Stimulated activated CD4-positive, alpha-beta T cell treated with anti-CD3 and anti-CD28 coated beads, TNF-alpha, amount 100 ng/mL, for 24 hours (primary cell): ENCODE measurements at regions not wholly inside any gene's neighbourhood (a gene's known extent, or its start where the extent isn't known, plus 50 kb on each side); places are given as distances from the start of the nearest gene placed in this dataset.
"Not testable (repeated sequence)": the region's sequence is repeated elsewhere in the genome, so short reads cannot be mapped to it uniquely, and the experiment has no call there.

ENCODE experiments used
- DNase-seq, 3 experiments: peaks; one replicate each; pipeline ENCODE4 v3.0.0-alpha.2; 2020; ENCODE audit warnings: low read depth in 3 of 3

DNA sequence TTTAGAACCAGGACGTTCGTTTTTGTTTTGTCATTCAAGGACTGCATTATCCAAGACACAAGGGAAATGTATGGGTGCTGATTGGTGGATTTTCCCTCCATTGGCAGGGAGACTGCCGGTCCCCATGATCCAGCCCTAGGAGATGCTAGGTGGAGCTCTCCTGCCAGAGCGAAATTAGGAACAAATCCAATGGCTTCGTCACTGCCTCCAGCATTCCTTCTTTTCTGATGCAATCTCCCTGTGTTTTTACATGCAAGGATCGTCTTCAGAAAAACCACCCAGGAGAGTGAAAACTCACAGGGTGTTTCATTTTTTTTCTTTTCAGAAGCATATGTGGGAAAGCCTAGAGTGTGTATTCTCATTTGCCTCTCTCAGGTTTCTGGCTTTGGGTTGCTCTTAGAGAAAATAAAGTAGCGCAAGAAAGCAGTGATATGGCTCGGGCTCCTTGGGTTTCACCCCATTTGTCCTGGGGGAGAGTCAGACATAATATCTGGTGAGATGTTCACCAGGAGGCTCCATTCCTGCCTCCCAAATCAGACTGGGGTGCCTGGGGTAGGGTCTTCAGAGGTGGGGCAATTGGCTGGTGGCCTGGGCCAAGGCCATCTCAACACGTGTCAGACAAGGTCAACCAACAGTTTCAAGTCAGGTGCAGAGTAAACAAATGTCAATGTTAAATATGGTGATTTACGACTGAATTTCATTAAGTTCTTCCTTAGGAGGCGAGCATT, 450.9 kb upstream of the MKI67 start:
- DNase-seq: no peak

DNA sequence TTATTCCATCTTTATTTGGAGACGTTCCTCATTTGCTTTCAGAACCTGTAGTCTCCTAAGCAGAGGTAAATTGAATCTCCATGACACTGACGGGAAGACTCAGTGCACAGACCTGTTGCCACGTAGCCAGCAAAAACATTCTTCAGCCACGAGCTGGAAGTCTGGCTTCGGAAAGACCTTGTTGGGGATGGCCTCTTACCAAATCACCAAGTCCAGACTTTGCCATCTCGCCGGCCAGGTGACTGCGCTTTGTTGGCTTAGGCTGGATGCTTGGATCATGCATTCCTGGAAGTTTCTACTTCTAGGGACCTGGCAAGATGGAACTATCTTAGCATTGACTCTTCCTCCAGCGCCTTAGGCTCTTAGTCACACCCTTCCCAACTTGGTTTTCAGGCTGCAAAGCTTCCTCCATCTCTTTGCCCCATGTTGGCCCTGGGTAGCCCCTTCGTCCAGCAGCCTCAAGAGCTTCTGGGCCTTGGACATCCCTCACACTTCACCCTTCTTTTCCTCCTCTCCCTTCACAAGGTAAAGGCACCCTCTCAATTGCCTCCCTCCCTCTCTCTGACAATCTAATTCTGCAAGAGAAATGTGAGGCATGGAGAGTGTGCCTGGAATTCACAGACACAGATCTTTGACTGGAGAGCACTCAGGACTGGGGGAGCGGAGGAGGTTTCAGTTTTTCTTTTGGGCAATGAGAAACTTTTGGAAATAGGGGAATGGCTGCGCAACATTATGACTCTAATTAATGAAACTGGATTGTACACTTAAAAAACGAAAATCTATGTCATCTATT, 451.9 kb upstream of the MKI67 start:
- no peak for DNase-seq

DNA sequence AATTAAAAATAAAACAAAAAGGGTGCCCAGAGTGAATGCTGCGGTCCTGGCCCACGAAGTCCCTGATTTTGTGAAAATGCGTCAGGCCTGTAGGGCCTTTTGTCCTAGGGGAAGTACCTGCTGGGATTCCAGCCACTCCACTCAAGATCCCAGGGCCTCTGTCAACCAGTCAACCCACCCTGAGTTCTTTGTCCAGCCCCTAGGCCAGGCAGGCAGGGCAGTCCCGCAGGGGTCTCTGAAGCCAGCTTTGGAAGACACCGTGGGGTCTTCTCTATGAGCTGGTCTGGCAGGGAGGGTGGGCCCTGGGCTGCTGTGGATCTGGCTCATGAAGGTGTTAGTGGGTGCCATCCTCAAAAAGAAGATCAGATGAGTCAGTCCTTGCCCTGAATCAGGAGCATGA, 452.5 kb upstream of the MKI67 start:
- DNase-seq: no peak

DNA sequence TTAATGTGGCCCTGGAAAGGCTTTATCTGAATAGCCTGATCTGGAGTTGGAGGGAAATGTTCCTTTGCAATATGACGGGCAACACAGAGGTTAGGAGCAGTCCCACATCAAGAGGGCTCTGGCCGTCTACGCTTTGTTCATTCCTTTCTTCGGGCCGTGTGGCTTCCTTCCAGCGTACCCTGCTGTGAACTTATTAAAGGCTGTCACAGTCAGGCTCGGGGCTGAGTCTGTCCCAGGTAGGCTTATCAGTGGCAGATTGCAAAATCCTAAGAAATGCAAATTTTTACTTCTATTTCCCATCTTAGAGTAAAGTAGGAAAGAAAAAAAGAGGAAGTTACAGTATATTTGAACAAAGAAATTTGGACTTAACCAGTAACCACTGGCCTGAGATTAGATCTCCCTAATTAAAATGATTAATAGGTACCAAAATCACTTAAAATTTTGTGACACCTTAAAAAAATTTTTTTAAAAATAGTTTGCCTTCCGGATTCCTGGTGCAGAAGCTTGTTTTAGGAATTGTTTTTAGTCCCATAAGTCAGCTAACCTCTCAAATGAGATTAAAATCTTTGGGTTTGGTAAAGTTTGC, 453.1 kb upstream of the MKI67 start:
- DNase-seq: no peak

DNA sequence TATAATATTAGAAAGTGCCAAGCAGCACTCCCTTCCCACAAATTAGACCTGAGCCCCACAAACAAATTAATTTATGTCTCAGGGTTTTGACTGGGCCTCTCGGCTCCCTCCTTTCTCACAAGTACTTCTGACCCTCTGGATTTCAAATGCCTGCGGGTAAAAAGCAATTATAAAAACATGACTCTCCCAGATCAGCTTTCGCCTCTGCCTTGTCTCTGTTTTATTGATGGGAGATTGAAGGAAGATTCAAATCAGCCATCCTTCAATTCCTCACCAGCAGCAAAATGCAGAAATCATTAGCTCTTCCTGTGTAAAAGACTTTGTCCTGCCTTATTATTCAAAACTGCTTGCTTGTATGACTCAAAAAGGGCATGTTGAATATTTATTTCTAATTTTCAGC, 453.7 kb upstream of the MKI67 start:
- DNase-seq: no peak

DNA sequence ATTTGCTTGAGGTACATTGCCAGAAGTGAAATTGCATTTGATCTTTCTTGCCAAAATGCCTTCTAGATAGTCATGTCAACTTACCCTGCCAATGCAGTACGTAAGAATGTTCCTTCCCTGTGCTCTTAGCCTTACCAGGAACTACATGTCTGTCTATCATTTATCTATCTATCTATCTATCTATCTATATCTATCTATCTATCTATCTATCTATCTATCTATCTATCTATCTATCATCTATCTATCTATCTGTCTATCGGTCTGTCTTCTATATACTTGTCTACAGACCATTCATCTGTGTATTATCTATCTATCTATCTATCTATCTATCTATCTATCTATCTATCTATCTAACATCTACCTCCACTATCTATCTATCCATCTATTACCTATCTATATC, 456.9 kb upstream of the MKI67 start:
- not testable (repeated sequence) for DNase-seq

DNA sequence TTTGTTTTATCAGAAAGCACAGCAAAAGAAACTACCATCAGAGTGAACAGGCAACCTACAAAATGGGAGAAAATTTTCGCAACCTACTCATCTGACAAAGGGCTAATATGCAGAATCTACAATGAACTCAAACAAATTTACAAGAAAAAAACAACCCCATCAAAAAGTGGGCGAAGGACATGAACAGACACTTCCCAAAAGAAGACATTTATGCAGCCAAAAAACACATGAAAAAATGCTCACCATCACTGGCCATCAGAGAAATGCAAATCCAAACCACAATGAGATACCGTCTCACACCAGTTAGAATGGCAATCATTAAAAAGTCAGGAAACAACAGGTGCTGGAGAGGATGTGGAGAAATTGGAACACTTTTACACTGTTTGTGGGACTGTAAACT, 460.4 kb upstream of the MKI67 start:
- DNase-seq: not testable (repeated sequence)

DNA sequence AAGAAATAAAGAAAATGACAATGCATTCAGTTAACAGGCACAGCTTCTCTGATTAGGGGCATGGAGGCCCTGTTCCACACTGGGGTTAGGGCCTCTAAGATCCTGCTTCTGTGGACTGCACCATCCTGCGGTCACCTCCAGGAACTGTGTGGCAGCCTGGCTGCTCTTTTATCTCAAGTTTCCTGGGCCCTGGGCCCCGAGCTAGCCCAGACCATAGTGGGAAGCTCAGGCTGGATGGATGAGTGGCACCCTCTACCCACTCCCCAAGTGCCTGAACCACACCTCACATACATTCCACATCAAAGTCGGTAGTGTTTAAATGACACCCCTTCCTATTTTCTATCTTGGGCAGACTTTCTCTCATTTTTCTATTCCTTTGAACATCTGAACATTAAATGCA, 461.5 kb upstream of the MKI67 start:
- DNase-seq: no peak

DNA sequence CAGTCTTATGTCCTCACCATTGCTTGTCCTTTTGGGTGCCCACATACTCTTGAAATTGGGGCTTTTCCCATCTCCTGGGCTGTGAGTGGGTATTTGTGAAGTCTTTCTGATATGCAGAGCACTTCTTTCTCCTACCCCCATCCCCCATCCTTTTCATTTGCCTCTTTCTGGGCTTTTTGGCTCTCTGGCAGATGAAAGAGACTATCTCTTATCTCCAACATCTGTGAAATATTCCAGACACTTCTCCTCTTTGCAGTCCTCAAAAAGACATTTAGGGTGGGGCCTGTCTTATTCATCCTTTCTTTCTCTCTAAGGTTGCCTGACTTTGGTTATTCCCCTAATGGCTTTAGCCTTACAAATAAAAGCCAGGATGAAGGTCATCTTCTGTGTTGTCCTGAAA, 462.2 kb upstream of the MKI67 start:
- DNase-seq: no peak

DNA sequence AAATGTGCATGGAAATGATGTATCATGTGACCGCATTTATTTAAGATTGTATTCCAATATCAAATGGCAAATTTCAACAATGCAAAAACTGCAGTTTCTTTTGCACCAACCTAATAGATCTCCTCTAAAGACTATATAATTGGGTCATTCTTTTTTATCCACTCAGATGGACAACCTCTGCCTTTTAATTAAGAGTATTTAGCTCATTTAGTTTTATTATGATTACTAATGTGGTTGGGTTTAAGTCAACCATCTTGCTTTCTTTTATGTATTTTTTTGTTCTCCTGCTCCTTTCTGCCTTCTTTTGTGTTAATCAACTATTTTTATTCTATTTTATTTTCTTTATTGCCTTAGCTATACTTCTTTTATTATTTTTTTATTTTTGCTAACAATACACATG, 468.5 kb upstream of the MKI67 start:
- DNase-seq: no peak

DNA sequence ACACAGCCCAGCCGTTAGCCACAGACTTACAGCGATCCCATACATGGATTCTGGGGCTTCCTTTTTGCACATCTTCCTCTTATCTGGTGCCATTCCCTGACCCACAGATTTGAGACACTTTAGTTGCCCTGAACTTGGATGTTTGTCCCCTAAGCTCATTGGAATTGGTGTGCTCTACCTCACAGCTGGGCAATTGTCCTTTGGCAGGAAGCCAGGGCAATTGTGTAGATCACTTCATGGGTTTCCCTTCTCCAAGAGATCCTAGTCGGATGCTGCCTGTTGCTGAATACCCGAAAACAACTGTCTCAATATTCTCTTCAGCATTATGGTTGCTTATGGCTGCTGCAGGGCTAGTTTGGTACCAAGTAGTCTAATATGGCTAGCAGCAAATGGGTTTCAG, 470.7 kb upstream of the MKI67 start:
- no peak for DNase-seq

DNA sequence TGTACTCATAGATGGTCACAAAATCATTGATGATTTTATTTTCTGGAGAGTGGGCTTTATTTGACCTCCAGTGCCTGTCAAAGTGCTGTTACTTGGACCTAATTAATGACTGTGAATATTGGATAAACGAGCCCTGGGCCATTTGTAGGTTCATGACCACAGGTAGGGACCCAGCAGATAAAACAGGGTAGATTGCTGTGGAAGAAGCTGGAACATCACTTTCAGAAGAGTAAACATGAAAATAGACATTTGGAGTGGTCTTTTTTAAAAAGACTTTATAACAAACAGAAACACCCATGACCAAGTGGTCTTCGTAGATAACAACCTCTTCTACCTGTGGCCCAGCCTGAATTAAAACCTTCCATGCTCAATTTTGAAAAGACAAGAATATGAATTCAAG, 472.8 kb upstream of the MKI67 start:
- DNase-seq: no peak

DNA sequence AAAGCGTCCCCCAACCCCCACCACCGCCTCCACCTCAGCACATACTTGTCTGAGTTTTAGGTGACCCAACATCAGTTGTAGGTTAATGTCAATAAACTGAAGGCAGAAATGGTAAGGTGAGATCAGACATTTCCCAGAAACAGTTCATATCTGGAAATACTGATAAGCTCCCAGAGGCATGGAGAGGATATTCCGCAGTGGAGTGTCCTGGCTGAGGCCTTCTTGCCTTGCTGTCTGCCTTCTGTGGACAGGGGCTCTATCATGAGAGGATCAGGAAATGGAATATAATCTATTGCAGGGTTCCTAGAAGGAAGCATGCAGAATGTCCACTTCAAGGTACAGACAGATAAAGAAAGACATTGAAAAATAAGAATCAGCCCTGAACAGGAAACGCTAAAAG, 473.3 kb upstream of the MKI67 start:
- no peak for DNase-seq

DNA sequence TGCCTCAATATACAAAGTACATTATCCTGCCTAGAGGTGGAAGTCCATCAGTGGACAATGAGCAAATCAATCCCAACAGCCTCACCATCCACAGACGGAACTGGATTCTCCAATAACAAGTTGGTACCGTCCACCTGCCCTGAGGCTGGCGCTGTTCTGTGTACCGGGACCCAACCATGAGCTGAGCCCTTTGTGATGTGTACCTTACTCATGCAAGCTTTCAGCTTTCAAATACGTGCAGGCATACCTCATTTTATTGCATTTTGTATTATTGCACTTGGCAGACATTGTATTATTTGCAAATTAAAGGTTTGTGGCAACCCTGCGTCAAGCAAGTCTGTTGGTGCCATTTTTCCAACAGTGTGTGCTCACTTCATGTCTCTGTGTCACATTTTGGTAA, 476.0 kb upstream of the MKI67 start:
- no peak for DNase-seq

DNA sequence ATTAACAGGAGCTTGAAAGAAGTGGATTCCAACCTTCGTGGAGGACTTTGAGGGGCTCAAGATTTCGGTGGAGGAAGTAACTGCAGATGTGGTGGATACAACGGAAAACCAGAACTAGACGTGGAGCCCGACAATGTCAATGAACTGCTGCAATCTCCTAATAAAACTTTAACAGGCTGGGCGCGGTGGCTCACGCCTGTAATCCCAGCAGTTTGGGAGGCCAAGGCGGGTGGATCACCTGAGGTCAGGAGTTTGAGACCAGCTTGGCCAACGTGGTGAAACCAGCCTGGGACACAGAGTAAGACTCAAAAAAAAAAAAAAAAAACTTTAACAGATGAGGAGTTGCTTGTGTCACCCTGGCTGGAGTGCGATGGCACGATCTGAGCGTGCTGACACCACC, 477.8 kb upstream of the MKI67 start:
- DNase-seq: no peak

DNA sequence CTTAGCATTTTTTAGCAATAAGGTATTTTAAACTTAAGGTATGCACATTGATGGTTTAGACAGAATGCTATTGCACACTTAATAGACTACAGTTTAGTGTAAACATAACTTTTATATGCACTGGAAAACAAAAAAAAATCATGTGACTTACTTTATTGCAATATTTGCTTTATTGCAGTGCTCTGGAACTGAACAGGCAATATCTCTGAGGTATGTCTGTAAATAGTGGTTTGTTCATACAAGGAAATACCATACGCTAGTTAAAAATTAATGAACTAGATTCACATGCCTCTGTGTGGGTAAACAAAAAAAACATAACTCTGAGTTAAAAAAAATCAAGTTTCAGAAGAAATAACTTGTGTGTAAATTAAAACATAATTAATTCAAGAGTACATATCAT, 479.0 kb upstream of the MKI67 start:
- no peak for DNase-seq

DNA sequence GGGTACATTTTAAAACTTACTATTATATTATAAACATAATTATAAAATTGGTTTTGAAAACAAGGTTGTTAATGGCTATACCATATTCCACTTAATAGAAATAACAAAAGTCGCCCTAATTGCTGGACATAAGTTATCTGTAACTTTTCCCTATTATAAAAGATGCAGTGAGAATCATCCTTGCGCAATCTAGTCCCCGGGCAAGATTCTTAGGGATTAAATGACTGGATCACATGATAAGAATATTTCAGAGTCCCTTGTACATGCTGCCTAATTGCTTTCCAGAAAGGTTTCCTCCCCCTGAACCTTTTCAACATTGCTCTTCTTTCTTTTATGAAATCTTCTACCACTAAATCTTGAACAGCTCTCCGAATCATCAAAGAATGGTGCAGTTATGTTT, 479.8 kb upstream of the MKI67 start:
- DNase-seq: no peak

DNA sequence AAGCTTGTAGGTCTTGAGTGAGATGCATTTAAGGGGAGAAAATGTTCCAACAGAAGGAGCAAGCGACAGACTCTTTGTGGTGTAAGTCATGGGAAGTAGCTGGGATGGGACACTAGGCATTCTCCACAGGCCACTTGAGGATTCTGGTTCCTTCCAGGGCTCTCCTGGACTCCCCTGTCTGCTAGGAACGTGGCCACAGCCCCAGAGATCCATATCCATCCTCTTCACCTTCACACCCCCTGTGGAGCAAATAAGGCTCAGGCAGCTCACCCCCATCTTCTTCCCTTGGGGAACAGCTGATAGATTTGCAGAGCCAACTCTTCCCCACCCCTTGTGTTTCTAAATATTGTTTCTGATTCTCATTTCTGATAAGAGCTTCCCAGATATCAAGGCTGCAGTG, 482.6 kb upstream of the MKI67 start:
- DNase-seq: no peak

DNA sequence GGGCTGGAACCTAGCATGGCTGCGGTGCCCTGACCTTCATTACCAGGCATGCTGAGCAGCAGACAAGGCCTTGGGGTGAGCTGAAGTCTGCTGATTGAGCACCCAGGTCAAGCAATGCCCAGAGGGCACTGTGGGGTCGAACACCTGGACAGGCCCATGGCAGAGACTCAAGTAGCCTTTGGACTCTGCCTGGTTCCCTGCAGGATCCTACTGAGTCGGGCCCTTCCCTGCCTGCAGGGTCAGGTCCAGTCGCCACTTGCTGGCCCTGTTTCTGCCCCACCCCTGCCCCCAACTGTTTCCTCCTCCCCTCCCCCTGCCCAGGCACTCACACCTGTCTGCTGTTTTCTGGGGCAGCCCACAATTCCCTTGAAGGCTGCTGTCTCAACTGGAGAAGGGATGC, 483.2 kb upstream of the MKI67 start:
- DNase-seq: no peak

DNA sequence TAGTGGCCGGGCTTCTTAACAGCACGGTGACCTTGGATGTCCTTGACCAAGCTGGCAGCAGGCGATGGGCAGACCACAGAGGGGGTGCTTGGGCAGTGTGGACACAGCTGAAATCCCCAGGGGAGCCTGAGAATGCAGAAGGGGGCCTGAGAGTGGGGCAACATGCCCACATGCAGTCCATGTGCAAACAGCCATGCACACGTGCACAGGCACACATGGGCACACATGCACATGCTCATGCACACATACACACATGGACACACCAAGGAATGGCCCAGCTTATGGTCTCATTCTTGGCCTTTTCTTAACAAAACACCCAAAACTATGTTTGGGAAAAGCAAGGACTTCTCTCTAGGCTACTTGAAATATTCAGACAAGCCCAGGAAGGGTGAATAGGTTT, 483.9 kb upstream of the MKI67 start:
- DNase-seq: no peak

DNA sequence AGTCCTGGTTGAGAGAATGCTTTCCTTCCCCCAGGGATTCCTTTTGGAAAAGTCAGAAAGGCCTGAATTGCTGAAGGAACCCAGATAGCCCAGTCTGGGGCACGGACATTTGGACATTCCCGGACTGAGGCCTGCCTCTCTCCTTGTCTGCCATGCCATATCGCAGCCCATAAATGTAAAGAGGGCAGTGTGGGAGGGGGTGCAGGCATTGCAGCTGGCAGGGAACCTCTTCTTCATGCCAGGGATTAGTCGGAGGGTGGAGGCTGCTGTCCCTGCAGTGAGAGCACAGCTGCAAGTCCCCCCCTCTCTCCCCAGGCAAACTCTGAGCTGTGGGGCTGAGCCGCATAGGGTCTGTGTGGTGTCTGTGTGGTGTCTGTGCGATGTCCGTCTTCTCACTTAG, 486.0 kb upstream of the MKI67 start:
- no peak for DNase-seq

DNA sequence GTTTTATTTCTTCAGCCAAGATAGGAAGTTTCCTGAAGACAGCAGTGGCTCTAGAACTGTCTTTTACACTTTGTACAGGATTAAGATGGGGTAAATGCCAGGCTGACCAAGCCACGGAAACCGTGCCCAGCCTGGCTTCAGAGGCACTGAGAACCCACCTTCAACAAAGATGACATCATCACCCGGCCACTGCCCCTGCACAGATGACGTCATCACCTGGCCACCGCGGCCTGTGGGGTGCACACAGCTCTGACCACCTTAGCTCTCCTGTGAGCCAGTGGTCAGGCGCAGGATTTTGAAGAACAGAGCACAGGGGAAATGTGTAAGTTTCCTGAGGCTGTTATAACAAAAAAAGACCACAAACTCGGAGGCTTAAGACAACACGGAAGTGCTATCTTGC, 486.4 kb upstream of the MKI67 start:
- no peak for DNase-seq

DNA sequence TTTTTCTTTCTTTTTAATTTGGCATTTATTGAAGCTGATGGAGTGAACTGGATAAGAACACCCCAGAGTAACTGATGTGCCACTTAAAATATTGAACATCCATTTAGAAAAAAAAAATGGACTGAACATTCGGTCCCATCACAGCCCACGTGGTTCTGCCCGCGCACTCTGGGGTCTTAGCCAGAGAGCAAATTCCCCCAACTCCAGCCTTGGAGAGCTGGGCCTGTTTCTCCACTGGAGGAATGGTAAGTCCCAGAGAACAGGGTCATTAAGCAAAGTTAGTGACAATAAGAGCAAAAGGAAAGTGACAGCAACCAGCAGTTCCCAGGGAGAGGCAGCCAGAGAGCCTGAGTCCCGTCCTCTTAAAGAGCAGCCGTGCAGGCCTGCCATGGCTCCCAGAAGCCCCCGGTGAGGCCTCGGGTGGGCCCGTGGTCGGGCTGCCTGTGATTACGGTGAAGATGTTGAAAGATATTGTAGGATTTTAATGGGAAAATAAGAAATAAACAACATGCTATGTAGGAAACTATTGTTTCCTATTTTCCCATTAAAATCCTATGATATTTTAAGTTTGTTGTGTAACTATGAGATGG, 487.9 kb upstream of the MKI67 start:
- no peak for DNase-seq
